ENCODE measurements at regions not wholly inside any gene's neighbourhood (a gene's known extent, or its start where the extent isn't known, plus 50 kb on each side); places are given as distances from the start of the nearest gene placed in this dataset.
"Not testable (repeated sequence)": the region's sequence is repeated elsewhere in the genome, so short reads cannot be mapped to it uniquely, and the experiment has no call there.

DNA sequence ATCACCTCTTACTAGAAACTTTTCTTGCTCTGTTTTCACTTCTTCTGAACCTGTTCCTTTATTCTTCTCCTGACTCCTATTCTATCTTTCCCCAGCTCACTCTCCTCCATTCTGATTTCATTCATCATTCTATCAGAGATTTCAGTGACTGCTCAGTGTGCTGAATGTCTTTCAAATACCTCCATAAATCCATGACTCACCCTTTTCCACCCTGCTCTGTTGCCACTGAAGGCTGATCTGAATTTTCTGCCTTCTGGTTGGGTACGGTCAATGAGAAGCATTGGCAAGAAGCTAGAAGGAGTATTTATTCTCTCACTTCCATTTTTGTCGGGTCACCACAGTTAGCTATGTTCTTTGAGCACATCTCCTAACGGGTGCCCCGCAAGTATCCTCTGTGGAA, 265.9 kb downstream of the CBLL2 start:
- no peak for DNase-seq

DNA sequence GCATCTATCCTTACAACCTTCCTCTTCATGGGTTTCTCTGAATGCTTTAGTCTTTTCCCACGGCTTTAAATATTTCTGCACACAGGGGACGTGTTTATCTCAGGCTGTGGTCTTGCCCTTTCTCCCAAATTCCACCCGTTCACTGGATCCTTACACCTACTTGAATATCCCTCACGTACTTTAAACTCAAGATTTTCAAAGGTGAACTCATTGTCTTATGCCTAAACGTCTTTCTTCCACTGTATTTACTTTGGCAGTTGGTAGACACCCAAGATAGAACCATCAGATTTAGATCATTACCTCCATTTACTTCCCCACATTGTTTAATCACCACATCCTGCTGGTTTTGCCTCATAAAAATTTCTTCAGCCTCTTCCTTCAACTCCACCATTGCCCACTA, 269.2 kb downstream of the CBLL2 start:
- DNase-seq, result no peak

DNA sequence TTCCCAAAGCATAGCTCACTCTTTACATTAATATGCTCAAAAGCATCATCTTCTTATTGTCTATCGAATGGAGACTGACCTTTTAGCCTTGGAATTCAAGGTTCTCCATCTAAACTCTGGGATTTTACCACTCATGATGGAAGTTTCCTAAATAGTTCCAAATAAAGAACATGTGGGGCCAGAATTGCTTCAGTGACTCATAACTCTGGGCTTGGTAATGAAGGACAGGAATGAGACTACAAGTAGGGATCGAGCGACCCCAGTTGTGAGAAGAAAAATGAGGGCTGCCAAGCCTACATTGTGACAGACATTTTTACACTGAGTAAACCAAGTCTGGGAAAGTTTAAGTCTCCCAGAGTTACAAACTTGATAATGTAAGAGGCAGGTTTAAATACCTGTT, 269.9 kb downstream of the CBLL2 start:
- no peak for DNase-seq

DNA sequence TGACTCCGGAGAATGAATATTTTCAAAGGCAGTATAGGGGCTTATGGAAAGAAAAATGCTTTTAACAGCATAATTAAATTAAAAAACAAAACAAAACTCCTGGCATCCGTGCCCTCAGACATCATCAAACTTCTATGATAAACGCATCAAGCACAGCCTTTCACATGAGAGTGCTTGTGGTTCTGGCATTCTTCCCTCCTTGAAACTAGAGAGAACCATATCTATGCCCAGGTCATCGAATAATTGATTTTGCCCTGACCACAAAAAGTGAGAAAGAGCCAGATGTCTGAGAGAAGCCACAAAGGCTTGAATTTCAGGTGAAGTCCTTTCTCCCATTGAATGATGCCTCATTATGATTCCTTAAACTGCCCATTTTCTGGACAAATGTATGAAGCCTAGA, 286.8 kb downstream of the CBLL2 start:
- no peak for DNase-seq

DNA sequence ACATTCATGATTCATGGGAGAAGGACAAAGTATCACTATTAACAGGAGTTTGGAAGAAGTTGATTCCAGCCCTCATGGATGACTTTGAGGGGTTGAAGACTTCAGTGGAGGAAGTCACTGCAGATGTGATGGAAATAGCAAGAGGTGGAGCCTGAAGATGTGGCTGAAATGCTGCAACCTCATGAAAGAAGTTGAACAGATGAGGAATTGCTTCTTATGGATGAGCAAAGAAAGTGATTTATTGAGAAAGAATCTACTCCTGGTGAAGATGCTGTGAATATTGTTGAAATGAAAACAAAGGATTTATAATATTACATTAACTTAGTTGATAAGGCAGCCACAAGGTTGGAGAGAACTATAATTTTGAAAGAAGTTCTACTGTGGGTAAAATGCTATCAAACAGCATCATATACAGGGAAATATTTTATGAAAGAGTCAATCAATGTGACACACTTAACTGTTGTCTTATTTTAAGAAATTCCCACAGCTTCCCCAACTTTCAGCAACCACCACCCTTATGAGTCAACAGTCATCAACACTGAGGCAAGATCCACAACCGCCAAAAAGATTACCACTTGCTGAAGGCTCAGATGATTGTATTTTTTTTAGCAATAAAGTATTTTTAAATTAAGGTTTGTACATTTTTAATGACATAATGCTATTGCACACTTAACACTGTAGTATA, 302.6 kb downstream of the CBLL2 start:
- no peak for DNase-seq

DNA sequence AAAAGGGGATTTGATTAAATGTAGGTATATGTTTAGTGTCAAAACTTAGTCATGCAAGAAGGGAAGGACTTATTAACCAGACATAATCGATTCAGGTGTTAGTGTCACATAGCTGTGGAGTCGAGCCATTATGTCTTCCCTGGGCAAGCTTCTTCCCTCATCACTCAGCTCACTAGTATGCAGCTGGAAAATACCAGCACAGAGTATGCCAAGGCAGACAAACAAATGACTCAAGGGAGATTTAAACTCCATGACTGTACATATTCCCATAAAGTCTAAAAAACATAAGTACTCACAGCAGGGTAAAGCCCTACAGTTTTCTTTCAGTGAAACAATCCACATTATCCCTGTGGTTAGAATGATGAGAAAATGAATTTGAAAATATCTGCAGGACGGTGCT, 304.5 kb downstream of the CBLL2 start:
- DNase-seq, result no peak

DNA sequence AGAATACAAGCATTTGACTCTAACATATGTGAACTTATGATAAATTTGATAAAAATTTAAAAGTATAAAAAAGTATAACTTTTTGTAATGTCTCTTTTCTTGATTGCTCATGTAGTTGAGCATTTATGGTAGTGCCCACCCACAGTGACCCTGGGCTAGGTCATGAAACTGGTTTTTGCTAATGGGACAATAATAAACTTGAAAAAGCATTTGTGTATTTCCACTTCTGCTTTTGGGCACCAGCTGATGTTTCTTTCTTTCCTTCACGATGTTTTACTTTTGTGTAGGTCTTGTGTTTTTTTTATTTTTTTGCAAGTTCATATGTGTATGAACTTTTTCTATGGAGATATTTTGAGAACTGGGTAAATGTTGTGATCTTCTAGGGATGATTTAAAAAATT, 313.1 kb downstream of the CBLL2 start:
- no peak for DNase-seq

DNA sequence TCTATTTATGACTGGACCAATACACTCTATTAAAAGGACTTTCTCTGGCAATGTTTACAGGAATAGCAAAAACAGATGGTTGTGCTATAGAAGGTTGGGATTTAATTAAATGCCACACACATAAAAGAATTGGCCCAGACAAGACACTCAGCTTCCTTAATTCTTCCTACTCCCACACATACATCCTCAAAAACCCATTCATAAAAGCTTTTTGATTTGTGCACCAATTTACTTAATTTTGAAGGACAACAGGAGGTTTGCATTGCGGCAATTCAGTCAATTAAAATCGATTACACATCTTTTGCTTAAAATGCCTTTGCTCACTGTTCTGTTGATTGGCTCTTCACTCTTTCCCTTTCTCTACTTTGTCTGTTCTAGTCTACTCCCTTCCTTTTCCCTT, 317.1 kb downstream of the CBLL2 start:
- no peak for DNase-seq

DNA sequence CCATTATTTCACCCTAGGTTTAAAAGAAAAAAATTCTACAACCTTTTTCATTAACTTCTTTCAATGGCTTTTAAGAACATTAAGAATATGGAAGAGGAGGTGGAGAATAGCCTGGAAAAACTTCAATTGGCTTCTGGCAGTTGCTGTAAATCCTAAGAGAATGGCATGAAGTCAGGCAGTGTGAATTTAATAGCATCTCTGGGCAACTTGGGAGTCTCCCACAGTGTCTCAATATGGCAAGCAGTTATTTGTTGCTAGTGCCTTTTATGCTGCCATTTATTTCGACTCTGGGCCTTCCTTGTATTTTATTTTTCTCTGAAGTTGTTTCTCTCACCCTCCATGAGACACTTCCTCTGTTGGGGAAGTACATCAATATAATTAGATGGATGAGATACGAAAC, 322.1 kb downstream of the CBLL2 start:
- DNase-seq, result no peak

DNA sequence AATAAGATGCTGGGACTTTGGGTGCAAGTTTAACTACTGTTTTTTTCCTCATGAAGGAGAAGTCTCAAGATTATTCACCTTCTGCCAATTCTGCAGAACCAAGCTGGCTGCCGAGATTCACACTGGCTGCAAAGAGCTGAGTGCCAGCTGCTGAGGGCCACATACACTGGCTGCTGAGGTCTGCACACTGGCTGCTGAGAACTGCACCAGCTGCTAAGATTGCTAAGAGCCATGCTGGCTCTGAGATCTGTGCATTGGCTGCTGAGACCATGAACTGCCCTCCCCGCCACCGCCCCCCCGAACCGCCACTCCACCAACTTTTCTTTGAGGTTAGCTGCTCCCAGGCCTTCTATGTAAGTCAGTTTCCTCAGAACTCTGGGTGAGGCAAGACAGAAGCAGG, 330.3 kb downstream of the CBLL2 start:
- no peak for DNase-seq

DNA sequence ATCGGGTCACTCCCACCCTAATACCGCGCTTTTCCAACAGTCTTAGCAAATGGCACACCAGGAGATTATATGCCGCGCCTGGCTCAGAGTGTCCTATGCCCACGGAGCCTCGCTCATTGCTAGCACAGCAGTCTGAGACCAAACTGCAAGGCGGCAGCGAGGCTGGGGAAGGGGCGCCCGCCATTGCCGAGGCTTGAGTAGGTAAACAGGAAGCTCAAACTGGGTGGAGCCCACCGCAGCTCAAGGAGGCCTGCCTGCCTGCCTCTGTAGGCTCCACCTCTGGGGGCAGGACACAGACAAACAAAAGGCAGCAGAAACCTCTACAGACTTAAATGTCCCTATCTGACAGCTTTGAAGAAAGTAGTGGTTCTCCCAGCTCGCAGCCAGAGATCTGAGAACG, 336.7 kb downstream of the CBLL2 start:
- not testable (repeated sequence) for DNase-seq

DNA sequence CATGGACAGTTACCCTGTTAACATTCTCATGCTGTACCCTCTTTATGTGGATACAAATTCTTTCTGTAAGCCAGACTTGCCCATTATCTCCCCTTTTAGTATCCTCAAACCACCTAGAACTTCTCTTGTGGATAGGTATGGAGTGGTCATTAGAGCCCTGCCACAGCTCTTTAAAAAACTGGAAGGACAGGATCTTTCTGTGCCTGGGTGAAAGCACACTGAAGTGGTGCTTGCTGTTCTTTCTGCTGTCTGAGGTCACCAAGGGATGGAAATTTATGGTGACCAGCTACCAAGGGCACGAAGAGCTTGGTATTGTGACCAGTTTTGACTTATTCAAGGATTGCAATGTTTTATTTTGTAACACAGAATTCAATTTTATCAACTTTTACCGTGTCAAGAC, 344.2 kb downstream of the CBLL2 start:
- no peak for DNase-seq

DNA sequence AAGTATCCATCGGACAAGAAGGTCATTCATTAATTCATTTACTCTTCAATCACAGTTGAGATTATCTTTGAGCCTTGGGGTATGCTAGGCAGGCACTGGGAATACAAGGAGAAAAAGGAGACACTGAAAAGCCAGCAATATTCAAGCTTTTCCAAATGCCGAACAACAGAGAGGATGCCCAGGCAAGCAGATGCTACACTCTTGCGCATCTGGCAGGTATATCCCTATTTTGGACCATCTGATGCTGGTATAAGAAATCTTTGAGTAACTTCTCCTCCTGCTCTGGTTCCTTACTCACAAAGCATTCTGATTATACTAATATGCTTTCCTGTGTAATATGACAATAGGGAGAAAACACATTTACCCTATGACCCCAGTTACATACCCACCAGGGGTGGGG, 354.9 kb downstream of the CBLL2 start:
- no peak for DNase-seq

DNA sequence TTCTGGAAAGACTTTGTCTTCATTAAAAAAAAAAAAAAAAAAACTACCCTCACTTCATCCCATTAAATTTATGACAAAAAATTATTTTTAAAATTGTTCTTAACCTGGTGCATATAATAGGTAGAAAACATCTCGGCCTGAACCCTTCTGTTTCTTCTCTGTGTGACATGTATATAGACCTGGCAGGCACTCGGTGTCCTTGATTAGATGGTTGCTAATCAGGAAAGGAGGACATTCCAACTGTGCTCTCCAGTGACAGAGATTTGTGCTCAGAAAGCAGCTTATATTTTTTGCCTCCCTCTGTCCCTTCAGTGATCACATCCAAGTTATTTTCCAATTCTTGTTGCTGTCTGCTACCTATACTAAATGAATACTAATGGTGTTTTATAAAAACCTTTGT, 355.6 kb downstream of the CBLL2 start:
- no peak for DNase-seq

DNA sequence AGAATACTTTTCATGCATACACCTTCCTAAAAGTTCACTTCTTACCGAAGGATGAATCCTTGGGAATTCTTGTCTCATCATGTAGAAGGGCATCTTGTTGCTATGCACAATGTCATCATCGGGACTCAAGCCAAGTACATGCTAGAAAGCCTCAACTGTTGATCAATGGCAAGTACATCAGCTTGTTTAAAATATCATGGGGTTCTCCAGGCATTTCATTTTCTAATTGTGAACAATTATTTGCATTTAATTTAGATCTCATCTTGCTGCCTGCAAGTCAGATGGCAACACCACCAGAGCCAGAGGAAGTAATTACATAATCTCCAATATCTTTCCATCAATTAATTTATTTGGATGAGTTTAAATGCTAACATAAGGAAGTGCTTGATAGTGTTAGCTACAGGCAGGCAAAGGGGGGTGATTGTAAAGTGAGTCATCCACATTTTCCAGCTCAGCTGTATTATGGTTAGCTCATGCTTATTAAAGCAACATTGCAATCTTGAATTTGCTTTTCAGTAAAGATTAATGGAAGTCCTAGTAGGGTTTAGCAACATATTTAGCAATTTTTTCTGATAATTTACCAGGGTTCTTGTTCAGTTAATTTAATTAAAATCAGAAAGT, 356.5 kb downstream of the CBLL2 start:
- no peak for DNase-seq

DNA sequence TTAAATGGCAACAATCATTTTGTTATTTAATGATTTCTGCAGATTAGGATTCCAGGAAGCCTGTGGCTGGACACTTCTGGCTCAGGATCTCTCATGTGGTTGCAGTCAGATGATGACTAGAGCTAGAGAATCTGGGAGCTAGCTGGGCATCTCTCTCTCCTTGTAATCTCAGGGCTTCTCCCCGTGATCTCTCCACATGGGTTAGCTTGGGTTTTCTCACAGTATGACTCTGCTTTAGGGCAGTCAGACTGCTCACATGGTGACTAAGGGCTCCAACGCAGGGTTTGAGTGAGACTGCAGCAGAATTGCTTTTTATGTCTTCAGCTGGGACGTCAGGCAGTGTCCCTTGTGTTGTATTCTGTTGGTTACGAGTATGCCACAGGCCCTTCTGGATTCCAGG, 361.4 kb downstream of the CBLL2 start:
- no peak for DNase-seq

DNA sequence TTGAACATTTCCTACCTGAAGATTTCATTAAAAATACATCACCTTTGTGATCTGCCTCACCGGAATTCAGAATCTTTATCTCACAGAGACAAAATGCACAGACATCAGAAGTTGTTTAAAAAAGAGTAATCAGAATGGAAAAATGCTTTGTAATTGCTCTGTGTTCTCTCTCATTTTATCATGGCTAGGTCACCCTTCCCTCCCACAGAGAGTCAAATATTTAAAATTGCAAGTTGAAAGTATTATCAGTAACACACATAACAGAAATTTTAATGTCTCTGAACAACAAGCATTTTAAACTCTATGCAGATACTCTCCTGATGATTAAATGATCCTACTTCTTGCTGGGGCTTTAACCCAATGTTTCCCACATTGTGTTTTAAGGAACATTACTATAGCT, 362.0 kb downstream of the CBLL2 start:
- DNase-seq, result no peak

DNA sequence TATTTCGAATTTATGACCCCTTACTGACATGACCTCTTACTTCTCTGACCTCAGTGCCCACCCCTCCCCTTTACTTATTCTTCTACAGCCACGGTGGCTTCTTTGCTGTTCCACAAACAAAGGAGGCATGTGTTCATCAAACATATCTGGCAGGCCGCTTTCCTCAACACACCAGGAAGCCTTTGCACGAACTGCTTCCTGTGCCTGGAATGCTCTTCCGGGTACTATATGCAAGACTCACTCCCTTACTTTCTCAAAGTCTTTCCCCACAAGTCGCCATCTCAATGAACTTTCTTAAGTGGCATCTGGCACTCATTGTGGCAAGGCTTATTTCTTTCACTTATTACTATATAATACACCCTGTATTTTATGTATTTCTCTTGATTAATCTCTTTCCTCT, 351.5 kb upstream of the DDX53 start:
- DNase-seq, result no peak

DNA sequence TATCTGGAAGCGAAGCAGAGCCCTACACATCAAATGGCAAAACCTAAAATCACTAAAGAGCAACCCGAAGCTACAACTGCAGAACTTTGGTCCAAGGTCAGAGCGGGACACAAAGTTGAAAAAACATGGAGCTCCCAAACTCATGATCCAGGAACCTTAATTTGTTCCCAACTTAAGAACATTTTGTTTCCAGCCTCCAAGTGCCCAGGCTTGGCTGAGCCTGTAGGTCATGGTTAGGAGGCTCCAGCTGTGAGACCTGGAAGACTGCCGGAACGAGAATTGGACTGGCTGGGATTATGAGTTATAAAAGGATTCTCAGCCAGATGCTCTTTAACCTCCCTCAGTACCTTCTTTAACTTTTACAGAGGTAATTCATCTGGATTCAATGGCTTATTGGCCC, 349.1 kb upstream of the DDX53 start:
- DNase-seq, result no peak

DNA sequence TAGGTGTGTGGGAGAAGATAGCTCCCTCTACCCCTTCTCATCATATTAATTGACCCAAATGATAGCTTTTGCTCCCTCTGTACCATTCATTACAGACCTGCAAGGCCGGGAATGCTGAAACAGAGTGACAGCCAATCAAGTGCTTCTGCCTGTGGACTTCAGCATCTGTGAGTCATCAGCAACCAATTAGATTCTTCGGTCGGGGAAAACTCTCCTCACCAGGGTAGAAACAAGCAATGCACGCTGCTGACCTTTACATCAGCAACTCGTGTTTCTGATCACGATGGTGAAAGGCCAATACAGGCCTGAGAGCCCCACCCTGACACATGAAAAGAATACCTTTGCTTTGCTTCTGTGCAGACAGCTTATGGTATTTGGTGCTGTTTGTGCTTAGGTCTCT, 347.2 kb upstream of the DDX53 start:
- no peak for DNase-seq

DNA sequence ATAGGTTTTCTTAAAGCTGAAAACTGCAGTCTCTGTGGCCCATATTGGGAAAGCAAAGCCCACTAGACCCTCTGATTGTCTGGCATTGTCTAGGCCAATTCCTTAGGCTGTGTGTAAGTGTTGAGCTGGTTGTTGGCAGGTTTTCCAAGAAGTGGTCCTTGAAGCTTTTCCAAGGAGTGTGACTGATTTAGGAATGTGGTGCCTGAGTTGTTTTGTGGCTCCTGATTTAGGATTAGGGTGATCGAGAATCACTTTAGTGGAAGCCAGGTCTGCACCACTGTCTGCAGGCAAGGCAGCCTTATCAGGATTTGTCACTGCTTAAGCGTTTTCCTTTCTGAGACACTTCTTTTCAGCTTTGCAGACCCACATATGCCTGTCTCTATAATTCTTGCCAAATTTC, 339.0 kb upstream of the DDX53 start:
- no peak for DNase-seq

DNA sequence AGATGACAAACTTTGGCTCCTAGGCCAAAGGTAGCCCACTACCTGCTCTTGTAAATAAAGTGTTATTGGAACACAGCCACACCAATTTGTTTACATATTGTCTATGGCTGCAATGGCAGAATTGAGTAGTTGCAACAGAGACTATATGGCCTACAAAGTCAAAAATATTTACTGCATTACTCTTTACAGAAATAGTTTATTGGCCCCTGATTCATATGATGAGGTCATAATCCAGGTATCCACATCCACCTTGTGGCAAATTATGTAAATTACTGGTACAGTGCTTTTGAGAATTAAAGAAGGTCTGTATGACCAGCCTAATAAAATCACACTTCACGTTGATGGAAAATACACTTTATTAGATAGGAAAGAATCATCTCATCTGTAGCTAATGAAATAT, 337.0 kb upstream of the DDX53 start:
- no peak for DNase-seq

DNA sequence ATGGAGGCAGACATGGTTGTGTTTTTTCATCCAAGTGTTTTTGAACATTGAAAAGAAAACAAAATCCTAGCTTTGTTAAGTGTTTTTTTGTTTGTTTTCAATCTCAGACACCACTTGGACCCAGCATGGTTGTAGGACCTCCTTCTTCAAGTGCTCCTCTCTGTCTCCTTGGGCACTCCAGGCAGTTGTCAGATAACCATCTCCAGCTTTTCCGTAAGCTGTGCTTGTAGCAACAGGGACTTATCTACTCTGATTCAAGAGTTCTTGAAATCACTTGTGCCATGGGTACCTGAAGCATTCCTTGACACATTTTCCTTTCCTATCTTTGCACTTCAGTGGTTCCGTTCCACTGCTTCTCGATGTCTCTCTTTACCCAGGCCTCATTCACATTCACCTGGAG, 334.9 kb upstream of the DDX53 start:
- DNase-seq, result no peak

DNA sequence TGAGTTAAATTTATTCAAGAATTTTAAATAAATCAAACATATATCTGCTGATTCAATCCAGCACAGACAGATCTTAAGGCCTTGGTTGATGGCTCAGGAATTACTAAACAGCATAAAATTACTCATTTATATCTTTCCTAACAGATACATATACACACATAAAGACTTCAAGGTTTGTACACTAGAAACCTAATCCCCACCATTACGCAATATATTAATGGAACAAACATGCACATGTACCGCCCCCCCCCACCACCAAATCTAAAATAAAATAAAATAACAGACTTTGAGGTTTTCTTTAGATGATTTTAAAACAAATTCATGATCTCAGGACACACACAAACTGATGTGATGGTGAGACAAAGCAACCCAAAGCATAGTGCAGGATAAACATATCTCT, 333.9 kb upstream of the DDX53 start:
- DNase-seq, result no peak

DNA sequence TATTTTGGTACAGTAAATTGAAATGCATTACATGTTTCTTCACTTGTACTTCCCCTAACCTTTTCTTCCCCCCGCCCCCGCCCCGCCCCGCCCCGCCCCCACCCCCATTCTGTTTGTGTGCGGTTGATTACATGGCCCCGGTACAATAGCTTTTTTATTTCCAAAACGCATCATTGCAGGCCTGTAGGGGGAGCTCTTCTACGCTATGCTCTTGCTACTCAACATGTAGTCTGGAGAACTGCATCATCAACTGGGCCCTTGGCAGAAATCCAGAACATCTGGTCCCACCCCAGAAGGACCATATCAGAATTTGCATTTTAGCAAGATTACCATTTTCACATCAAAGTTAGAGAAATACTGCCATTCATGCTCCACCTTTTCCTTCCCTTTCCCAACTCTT, 333.3 kb upstream of the DDX53 start:
- no peak for DNase-seq

Measured in CD4-positive, alpha-beta T cell treated with Interleukin-15 for 1 hour (primary cell).